Activated naive CD4-positive, alpha-beta T cell treated with anti-CD3 and anti-CD28 coated beads for 36 hours (primary cell): ENCODE measurements at regions not wholly inside any gene's neighbourhood (a gene's known extent, or its start where the extent isn't known, plus 50 kb on each side); places are given as distances from the start of the nearest gene placed in this dataset.
"Not testable (repeated sequence)": the region's sequence is repeated elsewhere in the genome, so short reads cannot be mapped to it uniquely, and the experiment has no call there.

Experiments
- CTCF ChIA-PET: fragments of 350-600 bp; sonication (Branson Sonifier 250); formaldehyde crosslinking; loops from one replicate; lab custom pipeline; 2021; ENCODE audit warnings: antibody characterized with exemption; lab: Charles Lee
- DNase-seq: peaks from one replicate; pipeline ENCODE4 v3.0.0-alpha.2; 2020
- H3K27ac Mint-ChIP-seq: one replicate; pipeline ENCODE4 v1.8.0; 2021; ENCODE audit warnings: mild to moderate bottlenecking, mixed read lengths
- H3K27me3 Mint-ChIP-seq: one replicate; pipeline ENCODE4 v1.8.0; 2021; ENCODE audit warnings: low read depth, mixed read lengths
- H3K36me3 Mint-ChIP-seq: one replicate; pipeline ENCODE4 v1.8.0; 2021; ENCODE audit warnings: low read depth, mixed read lengths
- H3K4me1 Mint-ChIP-seq: one replicate; pipeline ENCODE4 v1.8.0; 2021; ENCODE audit warnings: low read depth, mixed read lengths
- H3K4me3 Mint-ChIP-seq: one replicate; pipeline ENCODE4 v1.8.0; 2021; ENCODE audit warnings: mild to moderate bottlenecking, moderate library complexity, mixed read lengths
- H3K9me3 Mint-ChIP-seq: one replicate; pipeline ENCODE4 v1.8.0; 2021; ENCODE audit warnings: mixed read lengths
- intact Hi-C: fragments of 100-400 bp; cut with micrococcal nuclease; formaldehyde crosslinking; loops from one replicate; pipeline ENCODE4 v1.15.1; 2023

GRCh38 chr22:35486116-35486631, 54.5 kb upstream of the RASD2 start:
- DNase-seq = no peak
- no peaks in the 10 kb centered on the region for H3K36me3 Mint-ChIP-seq
- H3K4me1 Mint-ChIP-seq = peaks cover 1% of the 10 kb centered on the region
- no peak overlapping the region for H3K27ac Mint-ChIP-seq
- CTCF ChIA-PET = no interaction called here
- no peaks in the 10 kb centered on the region for H3K9me3 Mint-ChIP-seq
- peaks cover 4% of the 10 kb centered on the region for H3K27me3 Mint-ChIP-seq
- H3K4me3 Mint-ChIP-seq = no peak overlapping the region
- intact Hi-C loops = no loop called here

GRCh38 chr22:35487623-35488022, 53.0 kb upstream of the RASD2 start:
- H3K27me3 Mint-ChIP-seq, H3K4me1 Mint-ChIP-seq, intact Hi-C loops, H3K27ac Mint-ChIP-seq, H3K36me3 Mint-ChIP-seq, H3K9me3 Mint-ChIP-seq, CTCF ChIA-PET, H3K4me3 Mint-ChIP-seq, DNase-seq: not testable (repeated sequence)

GRCh38 chr22:35488513-35488912, 52.1 kb upstream of the RASD2 start:
- no peaks in the 10 kb centered on the region for H3K9me3 Mint-ChIP-seq
- no peaks in the 10 kb centered on the region for H3K36me3 Mint-ChIP-seq
- CTCF ChIA-PET = interaction anchor here (0.6 kb wide), 1 partner anchor 101 kb away, joined by 3 read pairs; no protein-coding TSS in a partner anchor
- no peak overlapping the region for H3K27ac Mint-ChIP-seq
- H3K27me3 Mint-ChIP-seq = peaks cover 10% of the 10 kb centered on the region
- no peak overlapping the region for H3K4me3 Mint-ChIP-seq
- H3K4me1 Mint-ChIP-seq = no peaks in the 10 kb centered on the region
- no peak for DNase-seq
- intact Hi-C loops = no loop called here

GRCh38 chr22:35489239-35489638, 51.4 kb upstream of the RASD2 start:
- no peaks in the 10 kb centered on the region for H3K4me1 Mint-ChIP-seq
- no peak overlapping the region for H3K27ac Mint-ChIP-seq
- CTCF ChIA-PET = no interaction called here
- no peaks in the 10 kb centered on the region for H3K36me3 Mint-ChIP-seq
- DNase-seq = no peak
- peaks cover 17% of the 10 kb centered on the region for H3K27me3 Mint-ChIP-seq
- no peak overlapping the region for H3K4me3 Mint-ChIP-seq
- H3K9me3 Mint-ChIP-seq = no peaks in the 10 kb centered on the region
- intact Hi-C loops = no loop called here
